ENCODE measurements at regions not wholly inside any gene's neighbourhood (a gene's known extent, or its start where the extent isn't known, plus 50 kb on each side); places are given as distances from the start of the nearest gene placed in this dataset.

- no peak for DNase-seq
- Histone ChIP-seq H3K27ac (no peak overlapping the region), H3K4me3 (no peak overlapping the region), H3K36me3 (no peaks in the 10 kb centered on the region), H3K27me3 (replicated peaks in 1 of 7) (no peaks in the 10 kb centered on the region), H3K4me1 (no peaks in the 10 kb centered on the region), H3K9me3 (no peaks in the 10 kb centered on the region)
- WGBS, 5 donors = 39 to 70% (median 50%) methylated on average over 2 of the region's 2 CpGs
- intact Hi-C loops (cut with DNase I; ENCODE audit: low total_unique reads) = no loop called here
- TF ChIP-seq POLR2A (IDR thresholded peaks at IDR 0.05) = no peak
- TF ChIP-seq CTCF (IDR thresholded peaks at IDR 0.05 in 8 of 11, conservative IDR thresholded peaks at IDR 0.05 in 3 of 11) = no peak
- TF ChIP-seq POLR2AphosphoS5 (IDR thresholded peaks at IDR 0.05) = no peak
Measured at GRCh38 chr9:120212153-120212852, 367.7 kb downstream of the CDK5RAP2 start.

- Histone ChIP-seq H3K27me3 (replicated peaks in 1 of 7) (no peaks in the 10 kb centered on the region), H3K36me3 (no peaks in the 10 kb centered on the region), H3K4me1 (no peaks in the 10 kb centered on the region), H3K27ac (no peak overlapping the region), H3K9me3 (no peaks in the 10 kb centered on the region), H3K4me3 (no peak overlapping the region)
- WGBS, 5 donors = 68 to 86% (median 74%) methylated on average over 4 of the region's 4 CpGs
- DNase-seq = no peak
- intact Hi-C loops (cut with DNase I; ENCODE audit: low total_unique reads) = no loop called here
- TF ChIP-seq POLR2AphosphoS5 (IDR thresholded peaks at IDR 0.05) (no peak), CTCF (IDR thresholded peaks at IDR 0.05 in 8 of 11, conservative IDR thresholded peaks at IDR 0.05 in 3 of 11) (no peak), POLR2A (IDR thresholded peaks at IDR 0.05) (no peak)
Measured at GRCh38 chr9:120210274-120210673, 369.7 kb downstream of the CDK5RAP2 start.

- WGBS, 5 donors = 45 to 75% (median 54%) methylated on average over 11 of the region's 11 CpGs
- intact Hi-C loops (cut with DNase I; ENCODE audit: low total_unique reads) = no loop called here
- TF ChIP-seq POLR2A (IDR thresholded peaks at IDR 0.05) = no peak
- no peak for TF ChIP-seq POLR2AphosphoS5 (IDR thresholded peaks at IDR 0.05)
- no peak for TF ChIP-seq CTCF (IDR thresholded peaks at IDR 0.05 in 8 of 11, conservative IDR thresholded peaks at IDR 0.05 in 3 of 11)
- no peak for DNase-seq
- Histone ChIP-seq H3K27ac (no peak overlapping the region), H3K36me3 (no peaks in the 10 kb centered on the region), H3K9me3 (no peaks in the 10 kb centered on the region), H3K4me1 (no peaks in the 10 kb centered on the region), H3K4me3 (no peak overlapping the region), H3K27me3 (replicated peaks in 1 of 7) (no peaks in the 10 kb centered on the region)
Measured at GRCh38 chr9:120202856-120203654, 376.9 kb downstream of the CDK5RAP2 start.

- H3K4me3 ChIP-seq = no peak overlapping the region
- H3K27me3 ChIP-seq (replicated peaks in 1 of 7) = no peaks in the 10 kb centered on the region
- 76 to 88% (median 81%) methylated on average over 3 of the region's 3 CpGs for WGBS, 5 donors
- no peaks in the 10 kb centered on the region for H3K4me1 ChIP-seq
- no peak for DNase-seq
- intact Hi-C loops (cut with DNase I; ENCODE audit: low total_unique reads) = no loop called here
- TF ChIP-seq POLR2AphosphoS5 (IDR thresholded peaks at IDR 0.05) (no peak), CTCF (IDR thresholded peaks at IDR 0.05 in 8 of 11, conservative IDR thresholded peaks at IDR 0.05 in 3 of 11) (no peak), POLR2A (IDR thresholded peaks at IDR 0.05) (no peak)
- H3K27ac ChIP-seq = no peak overlapping the region
- no peaks in the 10 kb centered on the region for H3K9me3 ChIP-seq
- H3K36me3 ChIP-seq = no peaks in the 10 kb centered on the region
Measured at GRCh38 chr9:120198027-120198426, 381.9 kb downstream of the CDK5RAP2 start.

Measured in spleen (tissue), 11 donors.